ENCODE measurements at regions not wholly inside any gene's neighbourhood (a gene's known extent, or its start where the extent isn't known, plus 50 kb on each side); places are given as distances from the start of the nearest gene placed in this dataset.
"Not testable (repeated sequence)": the region's sequence is repeated elsewhere in the genome, so short reads cannot be mapped to it uniquely, and the experiment has no call there.

GRCh38 chr20:48129345-48129942 is 344.2 kb upstream of the SULF2 start:
- H3K4me3 ChIP-seq (ENCODE audit: low read length) = no peak overlapping the region
- H3K27me3 ChIP-seq (ENCODE audit: insufficient read depth, low read length) = peaks cover 5% of the 10 kb centered on the region
- H3K4me1 ChIP-seq (ENCODE audit: insufficient read depth, low read length) = no peaks in the 10 kb centered on the region
- H3K9me3 ChIP-seq (ENCODE audit: low read depth, low read length) = no peaks in the 10 kb centered on the region

- Histone ChIP-seq H3K9me3 (ENCODE audit: low read depth, low read length) (no peaks in the 10 kb centered on the region), H3K4me3 (ENCODE audit: low read length) (no peak overlapping the region), H3K27me3 (ENCODE audit: insufficient read depth, low read length) (peaks cover 5% of the 10 kb centered on the region), H3K4me1 (ENCODE audit: insufficient read depth, low read length) (no peaks in the 10 kb centered on the region)
Measured at GRCh38 chr20:48128436-48128835, 343.2 kb upstream of the SULF2 start.

- H3K9me3 ChIP-seq (ENCODE audit: low read depth, low read length); H3K27me3 ChIP-seq (ENCODE audit: insufficient read depth, low read length); H3K4me1 ChIP-seq (ENCODE audit: insufficient read depth, low read length); H3K4me3 ChIP-seq (ENCODE audit: low read length): not testable (repeated sequence)
Measured at GRCh38 chr20:48127964-48128363, 342.7 kb upstream of the SULF2 start.

- H3K9me3 ChIP-seq (ENCODE audit: low read depth, low read length); H3K4me3 ChIP-seq (ENCODE audit: low read length); H3K27me3 ChIP-seq (ENCODE audit: insufficient read depth, low read length); H3K4me1 ChIP-seq (ENCODE audit: insufficient read depth, low read length): not testable (repeated sequence)
Measured at GRCh38 chr20:48127133-48127532, 341.9 kb upstream of the SULF2 start.

- Histone ChIP-seq H3K4me1 (ENCODE audit: insufficient read depth, low read length) (no peaks in the 10 kb centered on the region), H3K27me3 (ENCODE audit: insufficient read depth, low read length) (no peaks in the 10 kb centered on the region), H3K9me3 (ENCODE audit: low read depth, low read length) (no peaks in the 10 kb centered on the region), H3K4me3 (ENCODE audit: low read length) (no peak overlapping the region)
Measured at GRCh38 chr20:48126227-48126740, 341.0 kb upstream of the SULF2 start.

GRCh38 chr20:48124960-48125359 is 339.7 kb upstream of the SULF2 start:
- no peaks in the 10 kb centered on the region for H3K27me3 ChIP-seq (ENCODE audit: insufficient read depth, low read length)
- no peaks in the 10 kb centered on the region for H3K4me1 ChIP-seq (ENCODE audit: insufficient read depth, low read length)
- no peaks in the 10 kb centered on the region for H3K9me3 ChIP-seq (ENCODE audit: low read depth, low read length)
- no peak overlapping the region for H3K4me3 ChIP-seq (ENCODE audit: low read length)

GRCh38 chr20:48124181-48124782 is 339.0 kb upstream of the SULF2 start:
- no peaks in the 10 kb centered on the region for H3K4me1 ChIP-seq (ENCODE audit: insufficient read depth, low read length)
- H3K9me3 ChIP-seq (ENCODE audit: low read depth, low read length) = no peaks in the 10 kb centered on the region
- no peak overlapping the region for H3K4me3 ChIP-seq (ENCODE audit: low read length)
- no peaks in the 10 kb centered on the region for H3K27me3 ChIP-seq (ENCODE audit: insufficient read depth, low read length)

GRCh38 chr20:48120120-48120519 is 334.8 kb upstream of the SULF2 start:
- Histone ChIP-seq H3K4me1 (ENCODE audit: insufficient read depth, low read length) (no peaks in the 10 kb centered on the region), H3K9me3 (ENCODE audit: low read depth, low read length) (no peaks in the 10 kb centered on the region), H3K4me3 (ENCODE audit: low read length) (no peak overlapping the region), H3K27me3 (ENCODE audit: insufficient read depth, low read length) (no peaks in the 10 kb centered on the region)

- not testable (repeated sequence) for H3K4me1 ChIP-seq (ENCODE audit: insufficient read depth, low read length); H3K9me3 ChIP-seq (ENCODE audit: low read depth, low read length); H3K27me3 ChIP-seq (ENCODE audit: insufficient read depth, low read length); H3K4me3 ChIP-seq (ENCODE audit: low read length)
Measured at GRCh38 chr20:48119389-48119788, 334.1 kb upstream of the SULF2 start.

GRCh38 chr20:48115502-48115901 is 330.2 kb upstream of the SULF2 start:
- Histone ChIP-seq H3K4me1 (ENCODE audit: insufficient read depth, low read length) (no peaks in the 10 kb centered on the region), H3K4me3 (ENCODE audit: low read length) (no peak overlapping the region), H3K27me3 (ENCODE audit: insufficient read depth, low read length) (no peaks in the 10 kb centered on the region), H3K9me3 (ENCODE audit: low read depth, low read length) (no peaks in the 10 kb centered on the region)

GRCh38 chr20:48107560-48107959 is 322.3 kb upstream of the SULF2 start:
- no peaks in the 10 kb centered on the region for H3K27me3 ChIP-seq (ENCODE audit: insufficient read depth, low read length)
- H3K4me3 ChIP-seq (ENCODE audit: low read length) = no peak overlapping the region
- no peaks in the 10 kb centered on the region for H3K4me1 ChIP-seq (ENCODE audit: insufficient read depth, low read length)
- H3K9me3 ChIP-seq (ENCODE audit: low read depth, low read length) = no peaks in the 10 kb centered on the region

GRCh38 chr20:48106428-48106827 is 321.1 kb upstream of the SULF2 start:
- H3K4me3 ChIP-seq (ENCODE audit: low read length) = no peak overlapping the region
- no peaks in the 10 kb centered on the region for H3K27me3 ChIP-seq (ENCODE audit: insufficient read depth, low read length)
- no peaks in the 10 kb centered on the region for H3K4me1 ChIP-seq (ENCODE audit: insufficient read depth, low read length)
- no peaks in the 10 kb centered on the region for H3K9me3 ChIP-seq (ENCODE audit: low read depth, low read length)

- Histone ChIP-seq H3K4me3 (ENCODE audit: low read length) (no peak overlapping the region), H3K9me3 (ENCODE audit: low read depth, low read length) (no peaks in the 10 kb centered on the region), H3K4me1 (ENCODE audit: insufficient read depth, low read length) (no peaks in the 10 kb centered on the region), H3K27me3 (ENCODE audit: insufficient read depth, low read length) (no peaks in the 10 kb centered on the region)
Measured at GRCh38 chr20:48105526-48105925, 320.2 kb upstream of the SULF2 start.

GRCh38 chr20:48102931-48103660 is 317.8 kb upstream of the SULF2 start:
- Histone ChIP-seq H3K4me1 (ENCODE audit: insufficient read depth, low read length) (no peaks in the 10 kb centered on the region), H3K9me3 (ENCODE audit: low read depth, low read length) (no peaks in the 10 kb centered on the region), H3K27me3 (ENCODE audit: insufficient read depth, low read length) (no peaks in the 10 kb centered on the region), H3K4me3 (ENCODE audit: low read length) (no peak overlapping the region)

- H3K9me3 ChIP-seq (ENCODE audit: low read depth, low read length) = no peaks in the 10 kb centered on the region
- no peaks in the 10 kb centered on the region for H3K4me1 ChIP-seq (ENCODE audit: insufficient read depth, low read length)
- H3K4me3 ChIP-seq (ENCODE audit: low read length) = no peak overlapping the region
- no peaks in the 10 kb centered on the region for H3K27me3 ChIP-seq (ENCODE audit: insufficient read depth, low read length)
Measured at GRCh38 chr20:48102076-48102787, 317.0 kb upstream of the SULF2 start.
